ENCODE measurements at regions not wholly inside any gene's neighbourhood (a gene's known extent, or its start where the extent isn't known, plus 50 kb on each side); places are given as distances from the start of the nearest gene placed in this dataset.

- TF ChIP-seq, protein P1, sequence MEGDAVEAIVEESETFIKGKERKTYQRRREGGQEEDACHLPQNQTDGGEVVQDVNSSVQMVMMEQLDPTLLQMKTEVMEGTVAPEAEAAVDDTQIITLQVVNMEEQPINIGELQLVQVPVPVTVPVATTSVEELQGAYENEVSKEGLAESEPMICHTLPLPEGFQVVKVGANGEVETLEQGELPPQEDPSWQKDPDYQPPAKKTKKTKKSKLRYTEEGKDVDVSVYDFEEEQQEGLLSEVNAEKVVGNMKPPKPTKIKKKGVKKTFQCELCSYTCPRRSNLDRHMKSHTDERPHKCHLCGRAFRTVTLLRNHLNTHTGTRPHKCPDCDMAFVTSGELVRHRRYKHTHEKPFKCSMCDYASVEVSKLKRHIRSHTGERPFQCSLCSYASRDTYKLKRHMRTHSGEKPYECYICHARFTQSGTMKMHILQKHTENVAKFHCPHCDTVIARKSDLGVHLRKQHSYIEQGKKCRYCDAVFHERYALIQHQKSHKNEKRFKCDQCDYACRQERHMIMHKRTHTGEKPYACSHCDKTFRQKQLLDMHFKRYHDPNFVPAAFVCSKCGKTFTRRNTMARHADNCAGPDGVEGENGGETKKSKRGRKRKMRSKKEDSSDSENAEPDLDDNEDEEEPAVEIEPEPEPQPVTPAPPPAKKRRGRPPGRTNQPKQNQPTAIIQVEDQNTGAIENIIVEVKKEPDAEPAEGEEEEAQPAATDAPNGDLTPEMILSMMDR (conservative IDR thresholded peaks at IDR 0.05; ENCODE audit: low read length) = no peak
- no peak for TF ChIP-seq EZH2phosphoT487 (IDR thresholded peaks at IDR 0.05; ENCODE audit: borderline replicate concordance)
These were observed 94.0 kb downstream of the MSX2 start for GRCh38 chr5:174818430-174818829.
